Chondrocyte (in vitro differentiated cells): ENCODE measurements at regions not wholly inside any gene's neighbourhood (a gene's known extent, or its start where the extent isn't known, plus 50 kb on each side); places are given as distances from the start of the nearest gene placed in this dataset.
A peak's percentile ranks its signal among the peaks of the same experiment; 100 is the strongest.

Source experiments
- DNase-seq: peaks from one replicate; pipeline ENCODE4 v3.0.0; 2021; ENCODE audit warnings: mixed read lengths, low spot score
- H3K27ac Mint-ChIP-seq: one replicate; pipeline ENCODE4 v1.8.0; 2021; ENCODE audit warnings: mild to moderate bottlenecking, moderate library complexity, mixed read lengths; ENCODE audit not compliant: unreplicated experiment
- H3K27me3 Mint-ChIP-seq: 2 replicates; pipeline ENCODE4 v1.8.0; 2021; ENCODE audit warnings: low read depth, mixed read lengths
- H3K36me3 Mint-ChIP-seq: 2 replicates; pipeline ENCODE4 v1.8.0; 2021; ENCODE audit warnings: low read depth, mixed read lengths
- H3K4me1 Mint-ChIP-seq: 2 replicates; pipeline ENCODE4 v1.8.0; 2021; ENCODE audit warnings: low read depth, mild to moderate bottlenecking, mixed read lengths
- H3K4me3 Mint-ChIP-seq: one replicate; pipeline ENCODE4 v1.8.0; 2021; ENCODE audit warnings: mild to moderate bottlenecking, moderate library complexity, mixed read lengths; ENCODE audit not compliant: unreplicated experiment
- H3K9me3 Mint-ChIP-seq: 2 replicates; pipeline ENCODE4 v1.8.0; 2021; ENCODE audit warnings: low read depth, mixed read lengths
- TF ChIP-seq, protein P1 (sequence below): fragments of 200-600 bp; sonication (generic); IDR thresholded peaks from 2 replicates; pipeline ENCODE4 v1.5.0; 2021; ENCODE audit warnings: antibody characterized with exemption, mild to moderate bottlenecking, moderate library complexity

DNA sequence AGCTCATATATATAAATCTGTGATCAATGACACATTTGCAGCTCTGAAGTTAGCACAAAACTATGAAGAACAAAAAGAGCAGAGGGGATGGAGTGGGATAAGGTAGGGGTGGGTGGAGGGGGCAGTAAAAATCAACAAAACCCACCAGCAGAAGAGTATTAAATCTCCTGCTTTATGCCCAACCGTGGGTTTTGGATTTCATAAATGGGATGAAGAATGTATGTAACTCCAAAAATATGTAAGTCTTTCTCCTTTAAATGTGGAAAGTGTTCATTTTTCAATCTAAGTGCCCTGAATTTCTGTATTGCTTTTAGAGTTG, 480.3 kb upstream of the MARCKS start:
- no peak for DNase-seq
- peaks cover 2% of the 10 kb centered on the region for H3K36me3 Mint-ChIP-seq
- H3K4me1 Mint-ChIP-seq: peaks cover 57% of the 10 kb centered on the region
- peak overlapping the region; percentile 6 for H3K4me3 Mint-ChIP-seq
- TF ChIP-seq, protein P1, sequence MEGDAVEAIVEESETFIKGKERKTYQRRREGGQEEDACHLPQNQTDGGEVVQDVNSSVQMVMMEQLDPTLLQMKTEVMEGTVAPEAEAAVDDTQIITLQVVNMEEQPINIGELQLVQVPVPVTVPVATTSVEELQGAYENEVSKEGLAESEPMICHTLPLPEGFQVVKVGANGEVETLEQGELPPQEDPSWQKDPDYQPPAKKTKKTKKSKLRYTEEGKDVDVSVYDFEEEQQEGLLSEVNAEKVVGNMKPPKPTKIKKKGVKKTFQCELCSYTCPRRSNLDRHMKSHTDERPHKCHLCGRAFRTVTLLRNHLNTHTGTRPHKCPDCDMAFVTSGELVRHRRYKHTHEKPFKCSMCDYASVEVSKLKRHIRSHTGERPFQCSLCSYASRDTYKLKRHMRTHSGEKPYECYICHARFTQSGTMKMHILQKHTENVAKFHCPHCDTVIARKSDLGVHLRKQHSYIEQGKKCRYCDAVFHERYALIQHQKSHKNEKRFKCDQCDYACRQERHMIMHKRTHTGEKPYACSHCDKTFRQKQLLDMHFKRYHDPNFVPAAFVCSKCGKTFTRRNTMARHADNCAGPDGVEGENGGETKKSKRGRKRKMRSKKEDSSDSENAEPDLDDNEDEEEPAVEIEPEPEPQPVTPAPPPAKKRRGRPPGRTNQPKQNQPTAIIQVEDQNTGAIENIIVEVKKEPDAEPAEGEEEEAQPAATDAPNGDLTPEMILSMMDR: no peak
- H3K27ac Mint-ChIP-seq: peak overlapping the region; percentile 92
- H3K9me3 Mint-ChIP-seq: no peaks in the 10 kb centered on the region
- no peaks in the 10 kb centered on the region for H3K27me3 Mint-ChIP-seq

DNA sequence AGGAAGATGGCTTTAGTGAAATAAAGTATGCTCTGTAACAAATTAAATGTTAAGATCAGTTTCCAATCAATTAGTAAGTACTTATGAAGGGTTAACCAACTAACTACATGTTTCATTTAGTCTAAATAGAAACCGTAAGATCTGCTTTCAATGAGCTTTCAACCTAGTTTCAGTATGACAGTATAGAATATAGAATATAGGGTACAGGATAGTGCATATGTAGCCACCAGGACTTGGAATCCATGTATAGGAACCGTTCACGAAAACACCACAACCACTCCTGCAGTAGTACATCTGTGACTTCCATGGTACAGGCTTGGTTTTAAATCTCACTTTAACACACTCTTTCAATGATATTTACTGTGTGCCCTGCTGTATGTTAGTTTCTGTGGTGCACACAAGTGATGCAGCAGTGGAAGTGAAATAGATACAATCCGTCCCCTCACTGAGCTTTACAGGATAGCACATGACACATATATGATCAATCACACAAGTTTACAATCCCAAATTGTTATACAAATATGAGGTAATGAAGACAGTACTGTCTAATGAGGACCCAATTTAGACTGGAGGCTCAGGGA, 479.7 kb upstream of the MARCKS start:
- Mint-ChIP-seq H3K36me3 (peaks cover 2% of the 10 kb centered on the region), H3K27me3 (no peaks in the 10 kb centered on the region), H3K4me1 (peaks cover 62% of the 10 kb centered on the region), H3K4me3 (peak overlapping the region; percentile 6), H3K9me3 (no peaks in the 10 kb centered on the region), H3K27ac (peak overlapping the region; percentile 92)
- DNase-seq: no peak
- TF ChIP-seq, protein P1: no peak

GRCh38 chr6:113380591-113380990, 476.6 kb upstream of the MARCKS start:
- H3K36me3 Mint-ChIP-seq: no peaks in the 10 kb centered on the region
- no peak for DNase-seq
- no peak overlapping the region for H3K27ac Mint-ChIP-seq

GRCh38 chr6:113381232-113381631, 475.9 kb upstream of the MARCKS start:
- Mint-ChIP-seq H3K36me3 (no peaks in the 10 kb centered on the region), H3K4me1 (peaks cover 49% of the 10 kb centered on the region), H3K4me3 (no peak overlapping the region), H3K27me3 (no peaks in the 10 kb centered on the region), H3K9me3 (no peaks in the 10 kb centered on the region), H3K27ac (no peak overlapping the region)
- DNase-seq: no peak
- TF ChIP-seq, protein P1: no peak

More at GRCh38 chr6:113380591-113380990, 476.6 kb upstream of the MARCKS start:
- Mint-ChIP-seq H3K27me3 (no peaks in the 10 kb centered on the region), H3K9me3 (no peaks in the 10 kb centered on the region), H3K4me1 (peaks cover 55% of the 10 kb centered on the region), H3K4me3 (no peak overlapping the region)
- TF ChIP-seq, protein P1: no peak

- no peak for DNase-seq
- no peaks in the 10 kb centered on the region for H3K9me3 Mint-ChIP-seq
Measured at GRCh38 chr6:113381959-113382358, 475.2 kb upstream of the MARCKS start.

More at GRCh38 chr6:113381959-113382358, 475.2 kb upstream of the MARCKS start:
- Mint-ChIP-seq H3K36me3 (no peaks in the 10 kb centered on the region), H3K4me1 (peaks cover 42% of the 10 kb centered on the region), H3K27me3 (no peaks in the 10 kb centered on the region), H3K27ac (no peak overlapping the region), H3K4me3 (no peak overlapping the region)
- TF ChIP-seq, protein P1: no peak
